Liver (tissue), 7 donors: ENCODE measurements at regions not wholly inside any gene's neighbourhood (a gene's known extent, or its start where the extent isn't known, plus 50 kb on each side); places are given as distances from the start of the nearest gene placed in this dataset.
A peak's percentile ranks its signal among the peaks of the same experiment; 100 is the strongest.

ENCODE experiments used
- DNase-seq: peaks from one replicate; pipeline ENCODE4 v3.0.0-alpha.2; 2017; ENCODE audit warnings: low spot score
- H3K27ac ChIP-seq, 2 donors: one replicate each; pipeline ENCODE4 v1.7.0; 2013; ENCODE audit warnings: inconsistent platforms in 2 of 2, low read length in 2 of 2, control low read depth in 1 of 2, low read depth in 1 of 2, mild to moderate bottlenecking in 1 of 2
- H3K27me3 ChIP-seq, 4 donors: one replicate each; pipeline versions ENCODE4 v1.6.1 to v1.7.0; 2013; ENCODE audit warnings: low read length in 3 of 4, inconsistent platforms in 1 of 4, mild to moderate bottlenecking in 1 of 4, moderate library complexity in 1 of 4; ENCODE audit not compliant: control insufficient read depth in 4 of 4, insufficient read depth in 4 of 4
- H3K36me3 ChIP-seq, 4 donors: one replicate each; pipeline versions ENCODE4 v1.6.1 to v1.7.0; 2013; ENCODE audit warnings: low read length in 3 of 4, mild to moderate bottlenecking in 3 of 4, low read depth in 1 of 4, moderate library complexity in 1 of 4; ENCODE audit not compliant: control insufficient read depth in 4 of 4, insufficient read depth in 3 of 4
- H3K4me1 ChIP-seq, 4 donors: one replicate each; pipeline versions ENCODE4 v1.6.1 to v1.7.0; 2013; ENCODE audit warnings: low read length in 3 of 4, mild to moderate bottlenecking in 3 of 4, moderate library complexity in 1 of 4; ENCODE audit not compliant: control insufficient read depth in 4 of 4, insufficient read depth in 4 of 4
- H3K4me3 ChIP-seq, 3 donors: one replicate each; pipeline versions ENCODE4 v1.6.1 to v1.7.0; 2013; ENCODE audit warnings: low read length in 3 of 3, control low read depth in 1 of 3, low read depth in 1 of 3, mild to moderate bottlenecking in 1 of 3
- H3K9ac ChIP-seq, 2 donors: one replicate each; pipeline ENCODE4 v1.7.0; 2013; ENCODE audit warnings: low read length in 2 of 2, mild to moderate bottlenecking in 2 of 2, moderate library complexity in 2 of 2, control low read depth in 1 of 2, low read depth in 1 of 2
- H3K9me3 ChIP-seq, 4 donors: one replicate each; pipeline versions ENCODE4 v1.6.1 to v1.7.0; 2013; ENCODE audit warnings: low read length in 3 of 4; ENCODE audit not compliant: control insufficient read depth in 4 of 4
- EGR1 ChIP-seq, 2 donors: IDR thresholded peaks; 2 replicates each; pipeline ENCODE4 v1.6.1; 2016 to 2018; ENCODE audit warnings: antibody characterized with exemption in 2 of 2, low read depth in 2 of 2
- FOXA2 ChIP-seq: IDR thresholded peaks from 2 replicates; pipeline ENCODE4 v1.6.1; 2016; ENCODE audit warnings: antibody characterized with exemption
- GABPA ChIP-seq, 2 donors: IDR thresholded peaks in 1 of 2; conservative IDR thresholded peaks in 1 of 2; 2 replicates each; pipeline ENCODE4 v1.6.1; 2016; ENCODE audit warnings: antibody characterized with exemption in 2 of 2, mild to moderate bottlenecking in 1 of 2, moderate library complexity in 1 of 2
- HNF4A ChIP-seq, 2 donors: conservative IDR thresholded peaks; 2 replicates each; pipeline ENCODE4 v1.6.1; 2016; ENCODE audit warnings: antibody characterized with exemption in 2 of 2, mild to moderate bottlenecking in 2 of 2
- HNF4G ChIP-seq: IDR thresholded peaks from 2 replicates; pipeline ENCODE4 v1.6.1; 2016; ENCODE audit warnings: antibody characterized with exemption
- NR2F2 ChIP-seq: IDR thresholded peaks from 2 replicates; pipeline ENCODE4 v1.6.1; 2016; ENCODE audit warnings: antibody characterized with exemption
- RAD21 ChIP-seq, 2 donors: IDR thresholded peaks; 2 replicates each; pipeline ENCODE4 v1.6.1; 2016; ENCODE audit warnings: antibody characterized with exemption in 2 of 2, mild to moderate bottlenecking in 2 of 2
- TAF1 ChIP-seq: conservative IDR thresholded peaks from 2 replicates; pipeline ENCODE4 v1.6.1; 2016; ENCODE audit warnings: antibody characterized with exemption, mild to moderate bottlenecking
- YY1 ChIP-seq: IDR thresholded peaks from 2 replicates; pipeline ENCODE4 v1.6.1; 2016; ENCODE audit warnings: antibody characterized with exemption, mild to moderate bottlenecking
- WGBS: extraction: QIAGEN DNeasy Blood & Tissue Kit; methylation state at CpG from one replicate; pipeline ENCODE4 v1.1.7; 2013; 5-methylcytosine and 5-hydroxymethylcytosine counted together
- TF ChIP-seq, protein P1 (sequence below): IDR thresholded peaks from 2 replicates; pipeline ENCODE4 v1.6.1; 2016; ENCODE audit warnings: antibody characterized with exemption
- TF ChIP-seq, protein P2 (sequence below): IDR thresholded peaks from 2 replicates; pipeline ENCODE4 v1.6.1; 2016; ENCODE audit warnings: antibody characterized with exemption
- TF ChIP-seq, protein P3 (sequence below): IDR thresholded peaks from 2 replicates; pipeline ENCODE4 v1.6.1; 2016; ENCODE audit warnings: antibody characterized with exemption
- TF ChIP-seq, protein P4 (sequence below): IDR thresholded peaks from 2 replicates; pipeline ENCODE4 v1.6.1; 2016; ENCODE audit warnings: antibody characterized with exemption, mild to moderate bottlenecking
- donor health status: healthy.
- donor health status: healthy.
- donor health status: healthy.
- donor health status: healthy.

DNA sequence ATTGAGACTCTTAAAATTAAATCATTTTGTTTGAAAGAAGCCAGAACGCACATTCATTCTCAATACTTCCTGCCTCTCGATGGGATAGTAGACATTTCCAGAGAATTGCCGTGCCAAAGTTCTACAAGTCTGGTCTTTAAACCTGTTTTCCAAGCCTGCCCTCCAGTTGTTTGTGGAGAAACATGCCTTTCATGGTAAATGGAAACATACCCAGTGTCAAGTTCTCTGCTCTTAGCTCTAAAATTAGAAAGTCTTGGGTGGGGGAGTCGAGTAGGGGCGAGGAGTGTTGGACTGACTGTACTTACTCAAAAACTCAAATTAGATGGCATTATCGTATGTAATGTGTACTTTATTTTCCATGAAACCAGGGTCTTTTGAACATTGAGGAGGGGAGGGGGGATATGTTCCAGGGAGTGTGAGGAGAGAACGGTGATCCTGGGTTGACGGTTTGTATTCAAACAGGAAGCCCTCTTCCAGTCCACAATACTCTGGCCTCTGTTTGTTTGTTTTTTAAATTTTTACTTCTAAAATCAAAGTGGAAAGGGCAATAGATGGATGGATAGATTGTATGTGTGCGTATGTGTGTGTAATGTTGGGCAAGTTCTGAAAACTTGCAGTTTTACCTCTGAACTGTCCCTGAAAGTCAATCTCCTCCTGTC lies 106.8 kb upstream of the ARMC2 start:
- 81% methylated on average over 9 of the region's 9 CpGs for WGBS
- TF ChIP-seq GABPA (IDR thresholded peaks at IDR 0.05 in 1 of 2, conservative IDR thresholded peaks at IDR 0.05 in 1 of 2) (no peak), RAD21 (IDR thresholded peaks at IDR 0.05) (peak in 1 of 2 donors; percentile 12)
- H3K9me3 ChIP-seq = no peaks in the 10 kb centered on the region

DNA sequence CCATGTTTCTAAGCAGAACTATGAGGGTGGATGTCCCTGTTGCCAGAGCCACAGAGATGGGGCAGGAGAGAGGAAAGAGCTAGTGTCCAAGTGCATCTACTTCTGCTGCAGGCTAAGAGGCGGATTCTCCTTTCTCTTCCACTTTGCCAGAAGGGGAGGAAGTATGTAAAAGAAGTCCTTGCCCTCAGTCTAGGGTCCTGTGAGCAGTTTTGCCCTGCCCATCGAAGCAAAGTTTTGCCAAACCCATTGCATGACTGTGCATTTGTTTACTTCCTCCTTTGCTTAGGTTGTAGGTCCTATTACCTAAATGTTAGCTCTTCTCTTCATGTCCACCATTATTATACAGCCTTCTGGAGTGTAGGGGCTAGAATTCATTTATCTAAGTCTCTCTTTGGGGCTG lies 106.2 kb upstream of the ARMC2 start:
- no peak overlapping the region for H3K27ac ChIP-seq
- no peak overlapping the region for H3K9ac ChIP-seq
- no peaks in the 10 kb centered on the region for H3K27me3 ChIP-seq
- H3K4me1 ChIP-seq = peaks cover 5 to 26% (median 16%) of the 10 kb centered on the region in 4 donors
- no peak for DNase-seq
- 75% methylated on average over 2 of the region's 2 CpGs for WGBS
- no peaks in the 10 kb centered on the region for H3K9me3 ChIP-seq
- TF ChIP-seq, protein P1, sequence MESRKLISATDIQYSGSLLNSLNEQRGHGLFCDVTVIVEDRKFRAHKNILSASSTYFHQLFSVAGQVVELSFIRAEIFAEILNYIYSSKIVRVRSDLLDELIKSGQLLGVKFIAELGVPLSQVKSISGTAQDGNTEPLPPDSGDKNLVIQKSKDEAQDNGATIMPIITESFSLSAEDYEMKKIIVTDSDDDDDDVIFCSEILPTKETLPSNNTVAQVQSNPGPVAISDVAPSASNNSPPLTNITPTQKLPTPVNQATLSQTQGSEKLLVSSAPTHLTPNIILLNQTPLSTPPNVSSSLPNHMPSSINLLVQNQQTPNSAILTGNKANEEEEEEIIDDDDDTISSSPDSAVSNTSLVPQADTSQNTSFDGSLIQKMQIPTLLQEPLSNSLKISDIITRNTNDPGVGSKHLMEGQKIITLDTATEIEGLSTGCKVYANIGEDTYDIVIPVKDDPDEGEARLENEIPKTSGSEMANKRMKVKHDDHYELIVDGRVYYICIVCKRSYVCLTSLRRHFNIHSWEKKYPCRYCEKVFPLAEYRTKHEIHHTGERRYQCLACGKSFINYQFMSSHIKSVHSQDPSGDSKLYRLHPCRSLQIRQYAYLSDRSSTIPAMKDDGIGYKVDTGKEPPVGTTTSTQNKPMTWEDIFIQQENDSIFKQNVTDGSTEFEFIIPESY = no peak
- TF ChIP-seq, protein P2, sequence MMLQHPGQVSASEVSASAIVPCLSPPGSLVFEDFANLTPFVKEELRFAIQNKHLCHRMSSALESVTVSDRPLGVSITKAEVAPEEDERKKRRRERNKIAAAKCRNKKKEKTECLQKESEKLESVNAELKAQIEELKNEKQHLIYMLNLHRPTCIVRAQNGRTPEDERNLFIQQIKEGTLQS = no peak
- TF ChIP-seq NR2F2 (no peak), FOXA2 (no peak), EGR1 (IDR thresholded peaks at IDR 0.05; ENCODE audit: low read depth in 2 of 2) (no peak), HNF4G (no peak), YY1 (no peak), TAF1 (no peak), RAD21 (IDR thresholded peaks at IDR 0.05) (no peak), HNF4A (conservative IDR thresholded peaks at IDR 0.05) (no peak)
- TF ChIP-seq, protein P3, sequence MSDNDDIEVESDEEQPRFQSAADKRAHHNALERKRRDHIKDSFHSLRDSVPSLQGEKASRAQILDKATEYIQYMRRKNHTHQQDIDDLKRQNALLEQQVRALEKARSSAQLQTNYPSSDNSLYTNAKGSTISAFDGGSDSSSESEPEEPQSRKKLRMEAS = no peak
- TF ChIP-seq, protein P4, sequence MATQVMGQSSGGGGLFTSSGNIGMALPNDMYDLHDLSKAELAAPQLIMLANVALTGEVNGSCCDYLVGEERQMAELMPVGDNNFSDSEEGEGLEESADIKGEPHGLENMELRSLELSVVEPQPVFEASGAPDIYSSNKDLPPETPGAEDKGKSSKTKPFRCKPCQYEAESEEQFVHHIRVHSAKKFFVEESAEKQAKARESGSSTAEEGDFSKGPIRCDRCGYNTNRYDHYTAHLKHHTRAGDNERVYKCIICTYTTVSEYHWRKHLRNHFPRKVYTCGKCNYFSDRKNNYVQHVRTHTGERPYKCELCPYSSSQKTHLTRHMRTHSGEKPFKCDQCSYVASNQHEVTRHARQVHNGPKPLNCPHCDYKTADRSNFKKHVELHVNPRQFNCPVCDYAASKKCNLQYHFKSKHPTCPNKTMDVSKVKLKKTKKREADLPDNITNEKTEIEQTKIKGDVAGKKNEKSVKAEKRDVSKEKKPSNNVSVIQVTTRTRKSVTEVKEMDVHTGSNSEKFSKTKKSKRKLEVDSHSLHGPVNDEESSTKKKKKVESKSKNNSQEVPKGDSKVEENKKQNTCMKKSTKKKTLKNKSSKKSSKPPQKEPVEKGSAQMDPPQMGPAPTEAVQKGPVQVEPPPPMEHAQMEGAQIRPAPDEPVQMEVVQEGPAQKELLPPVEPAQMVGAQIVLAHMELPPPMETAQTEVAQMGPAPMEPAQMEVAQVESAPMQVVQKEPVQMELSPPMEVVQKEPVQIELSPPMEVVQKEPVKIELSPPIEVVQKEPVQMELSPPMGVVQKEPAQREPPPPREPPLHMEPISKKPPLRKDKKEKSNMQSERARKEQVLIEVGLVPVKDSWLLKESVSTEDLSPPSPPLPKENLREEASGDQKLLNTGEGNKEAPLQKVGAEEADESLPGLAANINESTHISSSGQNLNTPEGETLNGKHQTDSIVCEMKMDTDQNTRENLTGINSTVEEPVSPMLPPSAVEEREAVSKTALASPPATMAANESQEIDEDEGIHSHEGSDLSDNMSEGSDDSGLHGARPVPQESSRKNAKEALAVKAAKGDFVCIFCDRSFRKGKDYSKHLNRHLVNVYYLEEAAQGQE = no peak
- no peaks in the 10 kb centered on the region for H3K36me3 ChIP-seq
- no peak overlapping the region for H3K4me3 ChIP-seq

More for the DNA sequence above, 106.8 kb upstream of the ARMC2 start:
- no peak overlapping the region for H3K4me3 ChIP-seq
- no peak overlapping the region for H3K9ac ChIP-seq
- H3K27ac ChIP-seq = no peak overlapping the region
- peaks cover 5 to 26% (median 16%) of the 10 kb centered on the region in 4 donors for H3K4me1 ChIP-seq
- no peaks in the 10 kb centered on the region for H3K27me3 ChIP-seq
- H3K36me3 ChIP-seq = no peaks in the 10 kb centered on the region
- no peak for DNase-seq
